ENCODE measurements at regions not wholly inside any gene's neighbourhood (a gene's known extent, or its start where the extent isn't known, plus 50 kb on each side); places are given as distances from the start of the nearest gene placed in this dataset.
"Not testable (repeated sequence)": the region's sequence is repeated elsewhere in the genome, so short reads cannot be mapped to it uniquely, and the experiment has no call there.

- peak; percentile 63 for DNase-seq
Measured at GRCh38 chr2:44051593-44052347, 56.0 kb upstream of the LRPPRC start.

- no peak for DNase-seq
Measured at GRCh38 chr2:44052584-44052983, 56.8 kb upstream of the LRPPRC start.

- DNase-seq, result no peak
Measured at GRCh38 chr2:44053052-44053451, 57.3 kb upstream of the LRPPRC start.

GRCh38 chr2:44053456-44053855 is 57.7 kb upstream of the LRPPRC start:
- no peak for DNase-seq

- DNase-seq, result no peak
Measured at GRCh38 chr2:44055229-44055628, 59.4 kb upstream of the LRPPRC start.

GRCh38 chr2:44055664-44056063 is 59.9 kb upstream of the LRPPRC start:
- no peak for DNase-seq

- no peak for DNase-seq
Measured at GRCh38 chr2:44056947-44057346, 61.2 kb upstream of the LRPPRC start.

GRCh38 chr2:44060286-44060685 is 64.5 kb upstream of the LRPPRC start:
- not testable (repeated sequence) for DNase-seq

GRCh38 chr2:44060990-44061389 is 65.2 kb upstream of the LRPPRC start:
- DNase-seq, result no peak

- no peak for DNase-seq
Measured at GRCh38 chr2:44061469-44061868, 65.7 kb upstream of the LRPPRC start.

- no peak for DNase-seq
Measured at GRCh38 chr2:44061876-44062275, 66.1 kb upstream of the LRPPRC start.

GRCh38 chr2:44063033-44063432 is 67.2 kb upstream of the LRPPRC start:
- no peak for DNase-seq

- DNase-seq, result not testable (repeated sequence)
Measured at GRCh38 chr2:44064281-44064680, 68.5 kb upstream of the LRPPRC start.

GRCh38 chr2:44067012-44067790 is 71.4 kb upstream of the LRPPRC start:
- not testable (repeated sequence) for DNase-seq

- not testable (repeated sequence) for DNase-seq
Measured at GRCh38 chr2:44067791-44068181, 72.0 kb upstream of the LRPPRC start.

GRCh38 chr2:44071454-44072046 is 75.8 kb upstream of the LRPPRC start:
- no peak for DNase-seq

- not testable (repeated sequence) for DNase-seq
Measured at GRCh38 chr2:44073667-44074066, 77.9 kb upstream of the LRPPRC start.

GRCh38 chr2:44074795-44075194 is 79.0 kb upstream of the LRPPRC start:
- not testable (repeated sequence) for DNase-seq

- DNase-seq, result peak; percentile 54
Measured at GRCh38 chr2:44075541-44075940, 79.8 kb upstream of the LRPPRC start.

GRCh38 chr2:44077942-44078511 is 82.2 kb upstream of the LRPPRC start:
- peak; percentile 57 for DNase-seq

GRCh38 chr2:44079686-44080085 is 83.9 kb upstream of the LRPPRC start:
- no peak for DNase-seq

GRCh38 chr2:44083054-44083453 is 85.6 kb upstream of the PPM1B start:
- DNase-seq, result no peak

GRCh38 chr2:44084850-44085249 is 83.8 kb upstream of the PPM1B start:
- DNase-seq, result no peak

- no peak for DNase-seq
Measured at GRCh38 chr2:44086629-44087028, 82.0 kb upstream of the PPM1B start.
